Endothelial cell of umbilical vein (primary cell): ENCODE measurements at regions not wholly inside any gene's neighbourhood (a gene's known extent, or its start where the extent isn't known, plus 50 kb on each side); places are given as distances from the start of the nearest gene placed in this dataset.

Experiments used
- CTCF ChIP-seq, 2 donors: IDR thresholded peaks; 1 replicate in 1 of 2; 2 replicates in 1 of 2; pipeline ENCODE4 v1.5.1; 2011; ENCODE audit warnings: low read length in 2 of 2, mild to moderate bottlenecking in 2 of 2, moderate library complexity in 2 of 2, control low read depth in 1 of 2, inconsistent platforms in 1 of 2, low read depth in 1 of 2; ENCODE audit not compliant: insufficient read depth in 1 of 2; ENCODE audit errors: extremely low read depth in 1 of 2
- EZH2 ChIP-seq: IDR thresholded peaks from 2 replicates; pipeline ENCODE4 v1.6.1; 2012; ENCODE audit warnings: borderline replicate concordance, low read depth, mild to moderate bottlenecking, moderate library complexity, low read length, inconsistent platforms; ENCODE audit not compliant: severe bottlenecking
- JUN ChIP-seq: IDR thresholded peaks from 2 replicates; pipeline ENCODE4 v1.6.1; 2011; ENCODE audit warnings: borderline replicate concordance, low read depth; ENCODE audit not compliant: insufficient read length, insufficient read depth
- POLR2A ChIP-seq: IDR thresholded peaks from 2 replicates; pipeline ENCODE4 v1.6.1; 2012; ENCODE audit warnings: low read depth, mild to moderate bottlenecking, control low read depth, low read length
- POLR2AphosphoS5 ChIP-seq: IDR thresholded peaks from 2 replicates; pipeline ENCODE4 v1.6.1; 2012; ENCODE audit warnings: low read depth, mild to moderate bottlenecking, control low read depth, low read length, moderate library complexity; ENCODE audit not compliant: insufficient read depth
- TF ChIP-seq, protein P1 (sequence below): IDR thresholded peaks from 2 replicates; pipeline ENCODE4 v1.6.1; 2011; ENCODE audit not compliant: insufficient read depth, insufficient read length

GRCh38 chr2:58951722-58952121, 710.6 kb upstream of the FANCL start:
- no peak for TF ChIP-seq CTCF (IDR thresholded peaks at IDR 0.05; ENCODE audit: extremely low read depth in 1 of 2, insufficient read depth in 1 of 2, low read depth in 1 of 2, low read length in 2 of 2)
- TF ChIP-seq POLR2AphosphoS5, result no peak
- TF ChIP-seq POLR2A, result no peak
- TF ChIP-seq, protein P1, sequence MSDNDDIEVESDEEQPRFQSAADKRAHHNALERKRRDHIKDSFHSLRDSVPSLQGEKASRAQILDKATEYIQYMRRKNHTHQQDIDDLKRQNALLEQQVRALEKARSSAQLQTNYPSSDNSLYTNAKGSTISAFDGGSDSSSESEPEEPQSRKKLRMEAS, result no peak
- TF ChIP-seq EZH2, result no peak
- TF ChIP-seq JUN, result no peak
